Activated CD4-positive, CD25-positive, alpha-beta regulatory T cell (primary cell): ENCODE measurements at regions not wholly inside any gene's neighbourhood (a gene's known extent, or its start where the extent isn't known, plus 50 kb on each side); places are given as distances from the start of the nearest gene placed in this dataset.
"Not testable (repeated sequence)": the region's sequence is repeated elsewhere in the genome, so short reads cannot be mapped to it uniquely, and the experiment has no call there.

ENCODE experiments used
- DNase-seq, 4 experiments: peaks; one replicate each; lab custom pipeline; 2025; lab: John Stamatoyannopoulos, UW

DNA sequence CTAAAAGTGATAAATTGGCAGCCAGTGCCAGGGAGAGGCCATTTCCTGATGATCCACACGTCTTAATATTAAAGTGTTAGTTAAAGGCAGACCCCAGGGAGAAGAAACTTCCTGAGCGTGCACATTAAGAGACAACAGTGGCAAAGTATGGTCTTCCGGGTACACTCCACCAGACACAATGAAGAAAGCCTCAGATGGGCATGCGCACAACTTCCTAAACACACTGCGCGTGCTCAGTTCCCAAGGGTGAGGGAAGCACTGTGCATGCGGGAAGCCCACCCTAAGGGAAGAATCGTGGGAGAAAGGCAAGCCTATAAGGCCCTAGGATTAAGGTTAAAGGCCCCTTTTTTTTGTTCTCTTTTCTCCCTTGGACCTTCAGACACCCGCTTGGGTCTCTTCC lies 140.7 kb upstream of the CDKN3 start:
- no peak for DNase-seq

GRCh38 chr14:54257424-54257823 lies 139.4 kb upstream of the CDKN3 start:
- no peak for DNase-seq

- DNase-seq: no peak
These were observed 138.4 kb upstream of the CDKN3 start for GRCh38 chr14:54258382-54258781.

GRCh38 chr14:54259821-54260220 lies 137.0 kb upstream of the CDKN3 start:
- no peak for DNase-seq

GRCh38 chr14:54261283-54261682 lies 135.5 kb upstream of the CDKN3 start:
- no peak for DNase-seq

DNA sequence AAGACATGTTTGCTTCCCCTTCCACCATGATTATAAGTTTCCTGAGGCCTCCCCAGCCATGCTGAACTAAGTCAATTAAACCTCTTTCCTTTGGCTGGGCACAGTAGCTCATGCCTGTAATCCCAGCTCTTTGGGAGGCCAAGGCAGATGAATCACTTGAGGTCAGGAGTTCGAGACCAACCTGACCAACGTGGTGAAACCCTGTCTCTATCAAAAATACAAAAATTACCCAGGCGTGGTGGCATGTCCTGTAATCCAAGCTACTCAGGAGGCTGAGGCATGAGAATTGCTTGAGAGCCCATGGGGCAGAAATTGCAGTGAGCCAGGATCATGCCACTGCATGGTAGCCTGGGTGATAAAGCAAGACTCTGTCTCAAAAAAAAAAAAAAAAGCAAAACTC lies 130.2 kb upstream of the CDKN3 start:
- not testable (repeated sequence) for DNase-seq

DNA sequence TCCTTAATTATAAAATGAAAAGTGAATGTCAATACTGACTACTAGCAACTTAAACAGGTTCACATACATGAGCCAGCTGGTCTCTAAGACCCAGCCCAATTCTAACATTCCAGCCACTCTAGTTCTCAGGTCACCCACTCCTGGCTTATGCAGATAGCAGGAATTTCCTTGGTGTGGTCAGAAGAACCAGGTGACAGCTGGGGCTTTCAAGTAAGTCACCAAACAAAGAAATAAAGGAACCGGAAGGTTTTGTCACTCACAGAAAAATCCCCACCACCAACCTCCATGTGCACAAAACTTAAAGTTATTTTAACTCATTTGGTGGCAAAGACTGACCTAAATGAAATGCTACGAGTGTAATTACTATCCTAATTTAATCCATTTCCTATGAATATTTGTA lies 129.6 kb upstream of the CDKN3 start:
- DNase-seq: no peak

- DNase-seq: no peak
These were observed 120.6 kb upstream of the CDKN3 start for GRCh38 chr14:54275997-54276725.

DNA sequence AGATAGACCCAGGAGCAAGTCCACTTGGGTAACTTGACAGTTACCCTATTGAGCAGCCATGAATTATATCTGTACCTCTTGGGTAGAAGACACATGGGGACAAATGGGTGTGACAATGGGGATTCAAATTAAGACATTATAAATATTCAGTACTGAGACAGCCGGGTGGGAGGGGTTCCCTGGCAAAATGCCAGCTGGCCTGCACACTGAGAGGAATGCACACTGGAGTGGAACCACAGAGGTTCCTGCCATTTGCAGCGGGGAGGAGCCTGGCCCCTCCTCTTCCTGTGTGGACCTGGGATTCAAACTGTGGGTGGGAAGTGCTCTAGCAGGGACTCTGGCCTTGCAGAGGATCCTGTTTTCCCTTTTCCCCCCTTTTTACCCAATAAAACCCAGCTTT lies 118.7 kb upstream of the CDKN3 start:
- DNase-seq: no peak

GRCh38 chr14:54278665-54279295 lies 118.0 kb upstream of the CDKN3 start:
- no peak for DNase-seq

DNA sequence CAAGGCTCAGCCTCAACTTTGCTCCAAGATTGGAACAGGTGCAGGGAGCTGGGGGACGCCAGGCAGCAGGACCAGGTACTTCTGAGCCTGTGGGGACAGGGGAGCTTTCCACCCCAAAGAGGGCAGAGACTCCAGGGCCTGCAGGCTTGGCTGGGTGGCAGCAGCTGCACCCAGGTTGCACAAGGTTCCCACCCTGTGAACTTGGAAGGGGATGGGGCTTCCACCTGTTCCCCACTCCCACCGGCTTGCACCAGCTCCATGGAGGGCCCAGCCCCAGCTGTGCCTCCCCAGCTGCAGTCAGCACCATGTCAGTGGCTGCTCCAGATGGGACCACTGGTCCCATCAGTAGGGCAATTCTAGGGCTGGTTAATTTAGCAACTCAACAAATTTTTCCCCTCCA lies 114.0 kb upstream of the CDKN3 start:
- DNase-seq: no peak

- no peak for DNase-seq
These were observed 111.8 kb upstream of the CDKN3 start for GRCh38 chr14:54285030-54285429.

GRCh38 chr14:54291491-54292191 lies 105.2 kb upstream of the CDKN3 start:
- DNase-seq: no peak

DNA sequence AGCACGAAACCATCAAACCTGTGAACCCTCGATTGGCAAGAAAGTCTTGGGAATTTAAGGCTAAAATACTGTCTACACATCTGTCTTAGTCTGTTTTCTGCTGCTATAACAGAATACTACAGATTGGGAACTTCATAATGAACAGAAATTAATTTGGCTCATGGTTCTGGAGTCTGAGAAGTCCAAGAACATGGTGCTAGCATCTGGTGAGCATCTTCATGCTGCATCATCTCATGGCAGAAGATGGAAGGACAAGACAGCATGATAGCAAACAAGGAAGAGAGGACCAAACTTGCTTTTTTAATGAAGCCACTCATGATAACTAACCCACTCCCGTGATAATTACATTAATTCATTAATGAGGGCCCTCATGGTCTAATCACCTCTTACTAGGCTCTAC lies 102.0 kb upstream of the CDKN3 start:
- DNase-seq: no peak

- no peak for DNase-seq
These were observed 97.1 kb upstream of the CDKN3 start for GRCh38 chr14:54299410-54300363.

DNA sequence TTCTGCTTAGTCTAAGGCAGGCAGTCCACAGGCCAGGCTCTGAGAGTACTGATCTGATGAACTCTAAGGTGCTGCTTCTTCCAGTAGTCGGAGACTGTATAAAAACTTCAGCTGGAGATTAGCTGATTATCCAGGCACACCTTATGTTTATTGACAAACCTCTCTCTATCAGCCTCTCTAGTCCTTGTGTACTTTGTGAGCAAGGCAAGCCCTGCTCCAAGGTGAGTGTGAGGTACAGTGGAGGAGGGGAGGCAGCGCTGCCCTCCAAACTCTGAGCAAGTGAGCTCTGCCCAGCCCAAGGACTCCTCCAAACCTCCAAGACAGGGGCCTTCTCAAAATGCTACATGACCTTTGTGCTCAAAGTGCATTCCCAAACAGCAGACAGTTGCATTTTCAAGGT lies 95.9 kb upstream of the CDKN3 start:
- DNase-seq: no peak

DNA sequence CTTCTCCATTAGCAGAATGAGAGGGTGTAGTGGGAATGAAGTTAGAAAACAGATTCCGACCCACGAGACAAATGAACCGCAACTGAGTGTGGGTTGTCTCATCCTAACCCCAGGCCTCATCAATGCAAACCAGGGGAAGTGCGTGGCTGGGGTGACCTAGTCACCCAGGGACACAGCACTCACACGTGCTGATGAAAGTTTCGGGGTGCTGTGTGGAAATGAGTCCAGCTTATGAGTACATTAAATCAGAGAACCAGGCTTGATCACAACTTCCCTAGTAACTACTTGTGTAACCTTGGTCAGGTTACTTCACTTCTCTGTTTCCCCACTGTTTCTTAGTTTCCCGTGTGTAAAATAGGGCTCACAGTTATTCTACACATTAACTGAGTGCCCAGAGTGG lies 95.4 kb upstream of the CDKN3 start:
- DNase-seq: no peak

- DNase-seq: no peak
These were observed 90.0 kb upstream of the CDKN3 start for GRCh38 chr14:54306806-54307205.

- DNase-seq: no peak
These were observed 87.2 kb upstream of the CDKN3 start for GRCh38 chr14:54309615-54310014.

DNA sequence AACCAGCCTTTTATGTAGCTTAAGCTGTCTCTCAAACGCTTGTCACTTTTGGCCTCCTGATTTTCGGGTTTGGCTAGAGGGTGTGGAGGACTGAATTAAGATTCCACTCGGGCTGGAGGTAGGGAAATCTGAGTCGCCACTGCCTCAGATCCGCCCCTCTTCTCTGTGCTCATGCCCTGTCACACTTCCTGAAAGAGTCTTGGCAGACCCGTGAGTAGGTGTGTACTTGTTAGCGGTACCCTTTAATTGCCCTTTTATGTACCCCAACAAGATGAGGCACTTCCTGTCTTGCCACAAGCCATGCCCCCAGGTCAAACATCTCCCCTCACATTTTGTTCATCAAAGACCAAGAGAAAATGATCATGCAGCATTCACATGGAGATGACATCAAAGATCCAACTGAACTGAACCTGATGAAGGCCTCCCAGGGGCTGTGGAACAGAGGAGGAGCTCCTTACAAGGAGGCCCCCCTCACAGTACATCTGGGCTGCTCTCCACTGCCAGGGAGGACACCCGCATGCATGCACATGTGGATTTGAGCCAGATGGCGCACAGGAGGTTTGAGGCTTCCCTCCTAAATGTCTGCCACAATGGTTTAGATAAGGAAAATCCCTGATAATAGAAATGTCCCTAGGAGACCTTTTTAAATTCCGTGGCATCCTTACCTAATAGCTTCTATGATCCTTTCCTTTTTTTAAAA lies 86.5 kb upstream of the CDKN3 start:
- no peak for DNase-seq

DNA sequence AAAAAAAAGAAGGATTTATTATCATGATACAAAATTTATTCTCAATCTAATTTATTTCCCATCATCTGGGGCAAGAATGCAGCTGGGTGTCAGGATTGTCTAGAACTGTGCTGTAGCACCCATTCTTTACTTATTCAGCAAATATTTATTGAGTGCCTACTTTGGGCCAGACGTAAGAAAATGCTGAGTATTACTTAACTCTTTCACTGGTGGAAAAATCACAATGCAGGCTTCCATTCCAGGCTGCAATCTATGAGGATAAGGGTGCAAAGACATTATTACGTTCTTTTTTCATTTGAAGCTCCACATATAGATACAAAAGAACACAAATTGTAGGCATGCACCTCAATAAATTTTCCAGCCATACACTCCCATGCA lies 86.0 kb upstream of the CDKN3 start:
- DNase-seq: no peak
